ENCODE measurements at regions not wholly inside any gene's neighbourhood (a gene's known extent, or its start where the extent isn't known, plus 50 kb on each side); places are given as distances from the start of the nearest gene placed in this dataset.

GRCh38 chr6:80903711-80904110 is 797.2 kb downstream of the BCKDHB start:
- TF ChIP-seq POLR2AphosphoS5 (IDR thresholded peaks at IDR 0.05) (no peak), EP300 (IDR thresholded peaks at IDR 0.05) (no peak)
- Histone ChIP-seq H3K27ac (no peak overlapping the region), H3K27me3 (no peaks in the 10 kb centered on the region), H3K9me3 (peaks cover 0 to 13% (median 11%) of the 10 kb centered on the region in 4 donors), H3K4me1 (no peaks in the 10 kb centered on the region), H3K4me3 (no peak overlapping the region), H3K36me3 (no peaks in the 10 kb centered on the region)
- intact Hi-C loops (cut with DNase I; ENCODE audit: low total_unique reads): no loop called here
- no peak for DNase-seq

- H3K9me3 ChIP-seq: no peaks in the 10 kb centered on the region
- DNase-seq: no peak
- no peaks in the 10 kb centered on the region for H3K4me1 ChIP-seq
- TF ChIP-seq CTCF (IDR thresholded peaks at IDR 0.05) (no peak), POLR2A (IDR thresholded peaks at IDR 0.05) (no peak), POLR2AphosphoS5 (IDR thresholded peaks at IDR 0.05) (no peak), EP300 (IDR thresholded peaks at IDR 0.05) (no peak)
- no peaks in the 10 kb centered on the region for H3K36me3 ChIP-seq
- intact Hi-C loops (cut with DNase I; ENCODE audit: low total_unique reads): no loop called here
- H3K4me3 ChIP-seq: no peak overlapping the region
- H3K27me3 ChIP-seq: no peaks in the 10 kb centered on the region
- 67 to 84% (median 77%) methylated on average over 2 of the region's 2 CpGs for WGBS, 5 donors
- H3K27ac ChIP-seq: no peak overlapping the region
Observed at GRCh38 chr6:80886475-80886874, 780.0 kb downstream of the BCKDHB start.

GRCh38 chr6:80872951-80873308 is 766.5 kb downstream of the BCKDHB start:
- no peak for DNase-seq
- intact Hi-C loops (cut with DNase I; ENCODE audit: low total_unique reads): no loop called here
- Histone ChIP-seq H3K27me3 (no peaks in the 10 kb centered on the region), H3K9me3 (no peaks in the 10 kb centered on the region), H3K27ac (no peak overlapping the region), H3K36me3 (no peaks in the 10 kb centered on the region), H3K4me1 (no peaks in the 10 kb centered on the region), H3K4me3 (no peak overlapping the region)
- 32 to 47% (median 36%) methylated on average over 1 of the region's 1 CpG for WGBS, 5 donors
- TF ChIP-seq EP300 (IDR thresholded peaks at IDR 0.05) (no peak), POLR2AphosphoS5 (IDR thresholded peaks at IDR 0.05) (no peak), POLR2A (IDR thresholded peaks at IDR 0.05) (no peak), CTCF (IDR thresholded peaks at IDR 0.05) (no peak)

GRCh38 chr6:80872199-80872950 is 765.9 kb downstream of the BCKDHB start:
- TF ChIP-seq EP300 (IDR thresholded peaks at IDR 0.05): no peak
- TF ChIP-seq POLR2AphosphoS5 (IDR thresholded peaks at IDR 0.05): no peak
- TF ChIP-seq CTCF (IDR thresholded peaks at IDR 0.05): no peak
- TF ChIP-seq POLR2A (IDR thresholded peaks at IDR 0.05): no peak
- intact Hi-C loops (cut with DNase I; ENCODE audit: low total_unique reads): no loop called here
- no peaks in the 10 kb centered on the region for H3K4me1 ChIP-seq
- peak in 1 of 2 donors; percentile 44 for DNase-seq
- no peaks in the 10 kb centered on the region for H3K36me3 ChIP-seq
- H3K27ac ChIP-seq: no peak overlapping the region
- no peak overlapping the region for H3K4me3 ChIP-seq
- H3K27me3 ChIP-seq: no peaks in the 10 kb centered on the region
- no peaks in the 10 kb centered on the region for H3K9me3 ChIP-seq
- WGBS, 5 donors: 83 to 92% (median 88%) methylated on average over 3 of the region's 3 CpGs

- H3K4me1 ChIP-seq: no peaks in the 10 kb centered on the region
- H3K9me3 ChIP-seq: no peaks in the 10 kb centered on the region
- intact Hi-C loops (cut with DNase I; ENCODE audit: low total_unique reads): no loop called here
- H3K27ac ChIP-seq: no peak overlapping the region
- TF ChIP-seq CTCF (IDR thresholded peaks at IDR 0.05): no peak
- no peak for TF ChIP-seq EP300 (IDR thresholded peaks at IDR 0.05)
- TF ChIP-seq POLR2AphosphoS5 (IDR thresholded peaks at IDR 0.05): no peak
- TF ChIP-seq POLR2A (IDR thresholded peaks at IDR 0.05): no peak
- no peak for DNase-seq
- H3K27me3 ChIP-seq: no peaks in the 10 kb centered on the region
- no peaks in the 10 kb centered on the region for H3K36me3 ChIP-seq
- WGBS, 5 donors: 73 to 81% (median 80%) methylated on average over 4 of the region's 4 CpGs
- no peak overlapping the region for H3K4me3 ChIP-seq
Observed at GRCh38 chr6:80862756-80863155, 756.3 kb downstream of the BCKDHB start.

Measured in stomach (tissue), 8 donors.